ENCODE measurements at regions not wholly inside any gene's neighbourhood (a gene's known extent, or its start where the extent isn't known, plus 50 kb on each side); places are given as distances from the start of the nearest gene placed in this dataset.
"Not testable (repeated sequence)": the region's sequence is repeated elsewhere in the genome, so short reads cannot be mapped to it uniquely, and the experiment has no call there.

GRCh38 chr10:22467393-22467792, 122.1 kb downstream of the SPAG6 start:
- DNase-seq (ENCODE audit: low read depth); H3K4me3 ChIP-seq (ENCODE audit: low read depth, low read length): not testable (repeated sequence)

GRCh38 chr10:22468570-22469320, 123.4 kb downstream of the SPAG6 start:
- H3K4me3 ChIP-seq (ENCODE audit: low read depth, low read length): no peak overlapping the region
- DNase-seq (ENCODE audit: low read depth): no peak

- DNase-seq (ENCODE audit: low read depth): no peak
- no peak overlapping the region for H3K4me3 ChIP-seq (ENCODE audit: low read depth, low read length)
Measured at GRCh38 chr10:22473044-22473443, 127.7 kb downstream of the SPAG6 start.

GRCh38 chr10:22473459-22473858, 128.2 kb downstream of the SPAG6 start:
- DNase-seq (ENCODE audit: low read depth): no peak
- H3K4me3 ChIP-seq (ENCODE audit: low read depth, low read length): no peak overlapping the region

- no peak for DNase-seq (ENCODE audit: low read depth)
- peak overlapping the region; percentile 44 for H3K4me3 ChIP-seq (ENCODE audit: low read depth, low read length)
Measured at GRCh38 chr10:22475651-22476600, 130.6 kb downstream of the SPAG6 start.

- DNase-seq (ENCODE audit: low read depth): no peak
- peak overlapping the region; percentile 44 for H3K4me3 ChIP-seq (ENCODE audit: low read depth, low read length)
Measured at GRCh38 chr10:22476601-22477321, 131.5 kb downstream of the SPAG6 start.

GRCh38 chr10:22477334-22478287, 132.3 kb downstream of the SPAG6 start:
- DNase-seq (ENCODE audit: low read depth): no peak
- H3K4me3 ChIP-seq (ENCODE audit: low read depth, low read length): no peak overlapping the region

GRCh38 chr10:22478555-22479334, 133.4 kb downstream of the SPAG6 start:
- no peak overlapping the region for H3K4me3 ChIP-seq (ENCODE audit: low read depth, low read length)
- DNase-seq (ENCODE audit: low read depth): no peak

GRCh38 chr10:22479419-22479818, 134.1 kb downstream of the SPAG6 start:
- no peak for DNase-seq (ENCODE audit: low read depth)
- H3K4me3 ChIP-seq (ENCODE audit: low read depth, low read length): no peak overlapping the region

GRCh38 chr10:22481106-22481505, 135.8 kb downstream of the SPAG6 start:
- H3K4me3 ChIP-seq (ENCODE audit: low read depth, low read length): no peak overlapping the region
- DNase-seq (ENCODE audit: low read depth): no peak

GRCh38 chr10:22481687-22482539, 136.6 kb downstream of the SPAG6 start:
- DNase-seq (ENCODE audit: low read depth): no peak
- no peak overlapping the region for H3K4me3 ChIP-seq (ENCODE audit: low read depth, low read length)

GRCh38 chr10:22483132-22483531, 137.8 kb downstream of the SPAG6 start:
- DNase-seq (ENCODE audit: low read depth): no peak
- no peak overlapping the region for H3K4me3 ChIP-seq (ENCODE audit: low read depth, low read length)
